Neural crest cell (in vitro differentiated cells): ENCODE measurements at regions not wholly inside any gene's neighbourhood (a gene's known extent, or its start where the extent isn't known, plus 50 kb on each side); places are given as distances from the start of the nearest gene placed in this dataset.

ENCODE experiments used
- DNase-seq: peaks from one replicate; pipeline ENCODE4 v3.0.0; 2021; ENCODE audit warnings: low read depth, mixed read lengths, low spot score
- H3K27ac Mint-ChIP-seq: one replicate; pipeline ENCODE4 v1.8.0; 2021; ENCODE audit warnings: mild to moderate bottlenecking, mixed read lengths; ENCODE audit not compliant: unreplicated experiment
- H3K27me3 Mint-ChIP-seq: 2 replicates; pipeline ENCODE4 v1.8.0; 2021; ENCODE audit warnings: low read depth, mild to moderate bottlenecking, mixed read lengths
- H3K36me3 Mint-ChIP-seq: 2 replicates; pipeline ENCODE4 v1.8.0; 2021; ENCODE audit warnings: low read depth, mild to moderate bottlenecking, mixed read lengths
- H3K4me1 Mint-ChIP-seq: 2 replicates; pipeline ENCODE4 v1.8.0; 2021; ENCODE audit warnings: mixed read lengths
- H3K4me3 Mint-ChIP-seq: one replicate; pipeline ENCODE4 v1.8.0; 2021; ENCODE audit warnings: mild to moderate bottlenecking, mixed read lengths
- H3K9me3 Mint-ChIP-seq: 2 replicates; pipeline ENCODE4 v1.8.0; 2021; ENCODE audit warnings: mixed read lengths
- CTCF ChIP-seq: fragments of 200-600 bp; sonication (generic); conservative IDR thresholded peaks from 2 replicates; pipeline ENCODE4 v1.5.0; 2021; ENCODE audit warnings: antibody characterized with exemption, mild to moderate bottlenecking

GRCh38 chr10:44827431-44828006 is 83.6 kb upstream of the TMEM72 start:
- Mint-ChIP-seq H3K36me3 (no peaks in the 10 kb centered on the region), H3K4me1 (peaks cover 10% of the 10 kb centered on the region), H3K27ac (no peak overlapping the region), H3K27me3 (no peaks in the 10 kb centered on the region), H3K4me3 (no peak overlapping the region), H3K9me3 (no peaks in the 10 kb centered on the region)
- no peak for DNase-seq
- no peak for TF ChIP-seq CTCF

GRCh38 chr10:44828508-44829142 is 82.5 kb upstream of the TMEM72 start:
- TF ChIP-seq CTCF, result no peak
- no peaks in the 10 kb centered on the region for H3K27me3 Mint-ChIP-seq
- no peak overlapping the region for H3K4me3 Mint-ChIP-seq
- no peaks in the 10 kb centered on the region for H3K9me3 Mint-ChIP-seq
- no peak overlapping the region for H3K27ac Mint-ChIP-seq
- no peaks in the 10 kb centered on the region for H3K36me3 Mint-ChIP-seq
- DNase-seq, result no peak
- peaks cover 5% of the 10 kb centered on the region for H3K4me1 Mint-ChIP-seq

- TF ChIP-seq CTCF, result no peak
- no peak overlapping the region for H3K4me3 Mint-ChIP-seq
- no peaks in the 10 kb centered on the region for H3K27me3 Mint-ChIP-seq
- no peaks in the 10 kb centered on the region for H3K9me3 Mint-ChIP-seq
- H3K27ac Mint-ChIP-seq, result no peak overlapping the region
- H3K4me1 Mint-ChIP-seq, result peaks cover 5% of the 10 kb centered on the region
- no peaks in the 10 kb centered on the region for H3K36me3 Mint-ChIP-seq
- no peak for DNase-seq
These were observed 81.7 kb upstream of the TMEM72 start for GRCh38 chr10:44829426-44829825.

- Mint-ChIP-seq H3K36me3 (no peaks in the 10 kb centered on the region), H3K27ac (no peak overlapping the region), H3K27me3 (no peaks in the 10 kb centered on the region), H3K4me1 (peaks cover 5% of the 10 kb centered on the region), H3K4me3 (no peak overlapping the region), H3K9me3 (no peaks in the 10 kb centered on the region)
- DNase-seq, result no peak
- TF ChIP-seq CTCF, result no peak
These were observed 81.1 kb upstream of the TMEM72 start for GRCh38 chr10:44830022-44830421.

- no peaks in the 10 kb centered on the region for H3K36me3 Mint-ChIP-seq
- H3K9me3 Mint-ChIP-seq, result no peaks in the 10 kb centered on the region
- H3K4me3 Mint-ChIP-seq, result no peak overlapping the region
- TF ChIP-seq CTCF, result no peak
- no peak for DNase-seq
- no peaks in the 10 kb centered on the region for H3K27me3 Mint-ChIP-seq
- no peak overlapping the region for H3K27ac Mint-ChIP-seq
- peaks cover 5% of the 10 kb centered on the region for H3K4me1 Mint-ChIP-seq
These were observed 79.6 kb upstream of the TMEM72 start for GRCh38 chr10:44831581-44831980.
